AG04450 (cell line): ENCODE measurements at regions not wholly inside any gene's neighbourhood (a gene's known extent, or its start where the extent isn't known, plus 50 kb on each side); places are given as distances from the start of the nearest gene placed in this dataset.

Experiments used
- CTCF ChIA-PET: fragments of 300-600, 350-600 bp; formaldehyde crosslinking; extraction: SDS; loops from one replicate; lab custom pipeline; 2022; ENCODE audit warnings: antibody characterized with exemption, inconsistent platforms; lab: Charles Lee
- POLR2A ChIA-PET: fragments of 350-600 bp; formaldehyde crosslinking; extraction: SDS; loops from one replicate; lab custom pipeline; 2021; ENCODE audit warnings: antibody characterized with exemption, inconsistent platforms; lab: Yijun Ruan, JAX
- DNase-seq: peaks from one replicate; pipeline ENCODE4 v3.0.0-alpha.2; 2011; ENCODE audit warnings: low read depth, low spot score
- H3K27ac ChIP-seq: one replicate; pipeline ENCODE4 v1.5.1; 2012; ENCODE audit warnings: low read depth, low read length, control low read depth
- H3K27me3 ChIP-seq: one replicate; pipeline ENCODE4 v1.6.0; 2012; ENCODE audit warnings: low read length; ENCODE audit not compliant: control insufficient read depth, insufficient read depth
- H3K4me3 ChIP-seq: 2 replicates; pipeline ENCODE4 v1.5.1; 2011; ENCODE audit warnings: mild to moderate bottlenecking, low read depth, low read length, control low read depth
- H3K9me3 ChIP-seq: 2 replicates; pipeline ENCODE4 v1.5.1; 2012; ENCODE audit warnings: low read length; ENCODE audit not compliant: control insufficient read depth, insufficient read depth
- TF ChIP-seq, protein P1 (sequence below): IDR thresholded peaks from 2 replicates; pipeline ENCODE4 v1.5.1; 2011; ENCODE audit warnings: low read depth, low read length, control low read depth, inconsistent platforms

DNA sequence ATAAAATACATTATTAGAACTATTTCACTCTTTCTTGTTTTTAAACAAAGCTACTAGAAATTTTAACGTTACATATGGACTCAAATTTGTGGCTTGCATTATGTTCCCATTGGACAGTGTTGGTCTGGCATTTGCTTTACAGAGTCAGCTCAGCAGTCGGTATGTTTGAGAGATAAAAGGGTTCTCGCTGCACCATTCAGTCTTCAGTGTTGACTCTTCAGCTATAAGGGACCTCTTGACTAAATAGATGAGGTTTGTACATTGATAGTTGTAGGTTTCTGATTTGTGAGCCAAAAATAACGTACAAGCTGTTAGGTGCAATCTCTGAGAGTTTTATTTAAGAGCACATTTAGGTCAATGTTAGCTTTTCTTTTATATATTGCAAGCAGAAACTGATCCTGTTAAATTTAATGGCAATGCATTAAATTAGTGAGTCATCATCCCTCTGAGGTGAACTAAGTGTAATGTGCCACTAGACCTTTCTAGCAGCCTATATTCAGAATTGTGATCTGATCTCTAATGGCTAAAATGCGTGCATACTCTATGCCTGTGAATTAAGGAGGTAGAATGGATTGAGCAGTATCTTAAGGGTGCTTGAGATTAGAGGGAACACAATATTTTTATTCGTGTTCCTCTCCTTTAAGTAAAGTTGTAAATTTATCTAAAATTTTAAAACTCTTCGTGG, 485.6 kb upstream of the SYNCRIP start:
- no peak for DNase-seq
- TF ChIP-seq, protein P1, sequence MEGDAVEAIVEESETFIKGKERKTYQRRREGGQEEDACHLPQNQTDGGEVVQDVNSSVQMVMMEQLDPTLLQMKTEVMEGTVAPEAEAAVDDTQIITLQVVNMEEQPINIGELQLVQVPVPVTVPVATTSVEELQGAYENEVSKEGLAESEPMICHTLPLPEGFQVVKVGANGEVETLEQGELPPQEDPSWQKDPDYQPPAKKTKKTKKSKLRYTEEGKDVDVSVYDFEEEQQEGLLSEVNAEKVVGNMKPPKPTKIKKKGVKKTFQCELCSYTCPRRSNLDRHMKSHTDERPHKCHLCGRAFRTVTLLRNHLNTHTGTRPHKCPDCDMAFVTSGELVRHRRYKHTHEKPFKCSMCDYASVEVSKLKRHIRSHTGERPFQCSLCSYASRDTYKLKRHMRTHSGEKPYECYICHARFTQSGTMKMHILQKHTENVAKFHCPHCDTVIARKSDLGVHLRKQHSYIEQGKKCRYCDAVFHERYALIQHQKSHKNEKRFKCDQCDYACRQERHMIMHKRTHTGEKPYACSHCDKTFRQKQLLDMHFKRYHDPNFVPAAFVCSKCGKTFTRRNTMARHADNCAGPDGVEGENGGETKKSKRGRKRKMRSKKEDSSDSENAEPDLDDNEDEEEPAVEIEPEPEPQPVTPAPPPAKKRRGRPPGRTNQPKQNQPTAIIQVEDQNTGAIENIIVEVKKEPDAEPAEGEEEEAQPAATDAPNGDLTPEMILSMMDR = no peak
- H3K27ac ChIP-seq = no peak overlapping the region
- ChIA-PET CTCF (no interaction called here), POLR2A (no interaction called here)
- no peaks in the 10 kb centered on the region for H3K27me3 ChIP-seq
- no peaks in the 10 kb centered on the region for H3K9me3 ChIP-seq
- H3K4me3 ChIP-seq = no peak overlapping the region

DNA sequence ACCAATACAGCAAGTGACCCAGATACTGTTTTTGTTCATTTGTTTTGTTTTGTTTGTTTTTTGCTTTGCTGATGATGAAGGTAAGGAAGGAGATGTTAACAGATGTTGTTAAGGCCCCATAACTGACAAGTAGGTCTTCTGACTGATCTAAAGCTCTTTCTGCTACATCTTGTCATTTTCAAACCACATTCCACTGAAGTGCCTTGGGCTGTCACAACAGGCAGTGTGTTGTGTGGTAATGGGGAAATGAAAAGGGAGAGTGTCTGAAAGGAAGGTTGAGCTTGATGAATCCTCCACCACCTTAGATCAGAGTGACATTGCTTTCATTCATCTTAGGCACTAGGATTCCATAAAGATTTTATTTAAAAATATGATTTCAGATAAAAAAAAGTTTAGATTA, 479.4 kb upstream of the SYNCRIP start:
- H3K9me3 ChIP-seq = no peaks in the 10 kb centered on the region
- ChIA-PET POLR2A (no interaction called here), CTCF (no interaction called here)
- H3K4me3 ChIP-seq = no peak overlapping the region
- TF ChIP-seq, protein P1 = no peak
- H3K27ac ChIP-seq = no peak overlapping the region
- DNase-seq = no peak
- H3K27me3 ChIP-seq = no peaks in the 10 kb centered on the region

DNA sequence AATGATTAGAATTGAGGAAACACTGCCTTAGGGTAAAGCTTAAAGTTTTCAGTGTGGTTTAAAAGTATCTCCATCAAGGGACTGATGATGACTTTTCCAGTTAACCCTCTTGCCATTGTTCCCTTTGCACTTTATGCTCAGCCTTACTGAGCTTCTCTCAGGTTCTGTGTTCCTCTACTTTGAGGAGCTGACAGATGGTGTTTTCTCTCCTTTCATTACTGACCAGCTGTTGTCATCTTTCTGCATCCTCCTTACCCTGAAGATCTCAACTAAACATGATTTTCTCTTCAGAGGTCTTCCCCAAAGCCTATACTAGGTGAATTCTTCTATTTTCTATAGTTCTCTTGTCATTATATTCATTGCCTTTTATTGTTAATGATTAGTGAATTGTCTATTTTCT, 475.6 kb upstream of the SYNCRIP start:
- no peak for DNase-seq
- TF ChIP-seq, protein P1 = no peak
- H3K27ac ChIP-seq = no peak overlapping the region
- ChIA-PET CTCF (no interaction called here), POLR2A (no interaction called here)
- H3K27me3 ChIP-seq = no peaks in the 10 kb centered on the region
- no peak overlapping the region for H3K4me3 ChIP-seq
- peaks cover 4% of the 10 kb centered on the region; the same call in 1 of the 2 replicates for H3K9me3 ChIP-seq

DNA sequence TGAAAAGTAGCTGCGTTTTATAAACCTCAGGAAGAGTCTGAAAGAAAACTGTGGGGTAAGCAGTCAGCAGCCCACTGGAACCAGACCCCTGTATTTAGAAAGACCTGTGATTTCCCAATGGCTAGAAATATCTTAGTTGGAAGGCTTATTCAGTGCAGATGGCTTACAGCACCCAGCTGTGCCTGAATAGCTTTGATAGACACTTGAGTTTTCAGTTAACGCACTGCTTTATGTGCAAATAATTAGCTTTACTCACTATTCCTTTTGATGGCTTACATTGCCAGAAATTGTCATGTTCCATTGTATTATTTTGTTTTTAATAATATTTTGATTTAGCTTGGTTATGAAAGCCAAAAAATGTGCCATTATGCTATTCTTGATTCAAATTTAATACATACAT, 465.3 kb upstream of the SYNCRIP start:
- H3K9me3 ChIP-seq = no peaks in the 10 kb centered on the region
- no peak for DNase-seq
- CTCF ChIA-PET = no interaction called here
- H3K27me3 ChIP-seq = no peaks in the 10 kb centered on the region
- TF ChIP-seq, protein P1 = no peak
- H3K27ac ChIP-seq = no peak overlapping the region
- POLR2A ChIA-PET = no interaction called here
- H3K4me3 ChIP-seq = no peak overlapping the region

DNA sequence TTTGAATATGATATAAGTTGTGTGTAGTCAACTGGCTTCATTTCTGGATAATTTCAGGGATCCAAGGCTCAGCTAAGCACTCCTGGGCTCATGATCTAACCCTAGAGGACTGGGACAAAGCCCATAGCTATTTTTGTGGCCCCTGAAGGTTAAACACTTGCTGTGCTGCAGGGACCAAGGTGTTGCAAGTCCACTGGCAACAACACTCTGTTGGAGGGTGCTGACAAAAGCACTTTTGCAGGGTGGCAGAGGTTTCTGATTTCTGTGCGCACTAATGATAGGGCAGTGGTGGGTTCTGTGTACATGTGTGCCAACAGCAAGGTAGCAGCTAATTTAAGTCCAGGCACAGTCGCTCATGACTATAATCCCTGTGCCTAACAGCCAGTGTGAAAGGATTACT, 445.3 kb upstream of the SYNCRIP start:
- TF ChIP-seq, protein P1 = no peak
- CTCF ChIA-PET = no interaction called here
- Histone ChIP-seq H3K27ac (no peak overlapping the region), H3K4me3 (no peak overlapping the region), H3K27me3 (no peaks in the 10 kb centered on the region), H3K9me3 (peaks cover 4% of the 10 kb centered on the region)
- no peak for DNase-seq
- POLR2A ChIA-PET = no interaction called here
